RWPE2 (cell line): ENCODE measurements at regions not wholly inside any gene's neighbourhood (a gene's known extent, or its start where the extent isn't known, plus 50 kb on each side); places are given as distances from the start of the nearest gene placed in this dataset.

Experiments used
- ATAC-seq: fragments of 200-7000 bp; cut with Tn5 transposase; 3 replicates; pipeline ENCODE4 v1.9.1; 2021; ENCODE audit warnings: low read depth
- DNase-seq: peaks from one replicate; pipeline ENCODE4 v3.0.0-alpha.2; 2020; ENCODE audit warnings: low spot score
- H3K27ac ChIP-seq: fragments of 450-650 bp; 2 replicates; pipeline ENCODE4 v1.5.1; 2017; ENCODE audit warnings: mild to moderate bottlenecking; ENCODE audit not compliant: poor library complexity, severe bottlenecking
- H3K27me3 ChIP-seq: fragments of 250-450 bp; sonication (Bioruptor Pico); 2 replicates; pipeline ENCODE4 v1.5.1; 2021; ENCODE audit warnings: mild to moderate bottlenecking, moderate library complexity; ENCODE audit not compliant: insufficient read depth, poor library complexity, severe bottlenecking
- H3K36me3 ChIP-seq: fragments of 250-450 bp; sonication (Bioruptor Pico); 2 replicates; pipeline ENCODE4 v1.5.1; 2020; ENCODE audit warnings: low read depth, mild to moderate bottlenecking, moderate library complexity
- H3K4me1 ChIP-seq: fragments of 250-450 bp; sonication (Bioruptor Pico); 2 replicates; pipeline ENCODE4 v1.5.1; 2021; ENCODE audit warnings: mild to moderate bottlenecking, moderate library complexity; ENCODE audit not compliant: insufficient read depth, poor library complexity, severe bottlenecking
- H3K4me3 ChIP-seq: fragments of 250-450 bp; sonication (Bioruptor Pico); 2 replicates; pipeline ENCODE4 v1.5.1; 2021; ENCODE audit warnings: mild to moderate bottlenecking, moderate library complexity; ENCODE audit not compliant: severe bottlenecking
- H3K9me3 ChIP-seq: fragments of 250-450 bp; sonication (Bioruptor Pico); 2 replicates; pipeline ENCODE4 v1.5.1; 2021; ENCODE audit warnings: mild to moderate bottlenecking, moderate library complexity; ENCODE audit not compliant: severe bottlenecking
- CTCF ChIP-seq: fragments of 450-650 bp; IDR thresholded peaks from one replicate; pipeline ENCODE4 v1.5.1; 2017; ENCODE audit warnings: mild to moderate bottlenecking, moderate library complexity; ENCODE audit not compliant: poor library complexity, severe bottlenecking

- Histone ChIP-seq H3K27me3 (no peaks in the 10 kb centered on the region), H3K36me3 (no peaks in the 10 kb centered on the region), H3K27ac (no peak overlapping the region), H3K4me1 (no peaks in the 10 kb centered on the region), H3K4me3 (no peak overlapping the region), H3K9me3 (no peaks in the 10 kb centered on the region)
- DNase-seq: no peak
- TF ChIP-seq CTCF: no peak
- ATAC-seq: no peak
Observed at GRCh38 chr4:157887316-157887715, 285.5 kb downstream of the GASK1B start.

GRCh38 chr4:157886645-157887044, 286.2 kb downstream of the GASK1B start:
- Histone ChIP-seq H3K27ac (no peak overlapping the region), H3K9me3 (no peaks in the 10 kb centered on the region), H3K4me3 (no peak overlapping the region), H3K27me3 (no peaks in the 10 kb centered on the region), H3K36me3 (no peaks in the 10 kb centered on the region), H3K4me1 (no peaks in the 10 kb centered on the region)
- no peak for ATAC-seq
- no peak for TF ChIP-seq CTCF
- DNase-seq: no peak

- Histone ChIP-seq H3K4me1 (no peaks in the 10 kb centered on the region), H3K9me3 (no peaks in the 10 kb centered on the region), H3K4me3 (no peak overlapping the region), H3K27ac (no peak overlapping the region), H3K27me3 (no peaks in the 10 kb centered on the region), H3K36me3 (no peaks in the 10 kb centered on the region)
- ATAC-seq (no peak), DNase-seq (no peak)
- TF ChIP-seq CTCF: no peak
Observed at GRCh38 chr4:157885811-157886210, 287.0 kb downstream of the GASK1B start.

GRCh38 chr4:157882901-157883300, 289.9 kb downstream of the GASK1B start:
- H3K27me3 ChIP-seq: no peaks in the 10 kb centered on the region
- ATAC-seq: no peak
- no peak for DNase-seq
- no peaks in the 10 kb centered on the region for H3K9me3 ChIP-seq
- no peak overlapping the region for H3K27ac ChIP-seq
- H3K36me3 ChIP-seq: no peaks in the 10 kb centered on the region
- H3K4me1 ChIP-seq: no peaks in the 10 kb centered on the region
- no peak overlapping the region for H3K4me3 ChIP-seq
- no peak for TF ChIP-seq CTCF

GRCh38 chr4:157880761-157881160, 292.1 kb downstream of the GASK1B start:
- TF ChIP-seq CTCF: no peak
- DNase-seq (no peak), ATAC-seq (no peak)
- Histone ChIP-seq H3K4me3 (no peak overlapping the region), H3K9me3 (no peaks in the 10 kb centered on the region), H3K36me3 (no peaks in the 10 kb centered on the region), H3K4me1 (no peaks in the 10 kb centered on the region), H3K27me3 (no peaks in the 10 kb centered on the region), H3K27ac (no peak overlapping the region)
